Endothelial cell of umbilical vein (primary cell): ENCODE measurements at regions not wholly inside any gene's neighbourhood (a gene's known extent, or its start where the extent isn't known, plus 50 kb on each side); places are given as distances from the start of the nearest gene placed in this dataset.

Source experiments
- BruUV-seq: library from RNA; stranded (reverse); fragments of 400-500 nt; replicated peaks from 2 replicates; lab custom pipeline; 2021; lab: Mats Ljungman, UMichigan
- CTCF ChIA-PET: fragments of 300-600, 350-600 bp; sonication (Branson Sonifier 250); formaldehyde crosslinking; loops from one replicate; lab custom pipeline; 2021; ENCODE audit warnings: antibody characterized with exemption, inconsistent platforms; lab: Charles Lee
- POLR2A ChIA-PET: fragments of 300-600, 350-600 bp; sonication (Branson Sonifier 250); formaldehyde crosslinking; loops from one replicate; lab custom pipeline; 2021; ENCODE audit warnings: antibody characterized with exemption, inconsistent platforms; lab: Charles Lee
- DNase-seq: peaks from one replicate; pipeline ENCODE4 v3.0.0-alpha.2; 2011; ENCODE audit warnings: low read depth, low spot score
- FAIRE-seq: peaks from 2 replicates; lab custom pipeline; 2011; peaks lifted over from hg19 to GRCh38; lab: Jason Lieb, UNC
- H2AFZ ChIP-seq: 2 replicates; pipeline ENCODE4 v1.6.0; 2012; ENCODE audit warnings: low read depth, low read length, control low read depth, inconsistent platforms
- H3K27ac ChIP-seq: 2 replicates; pipeline ENCODE4 v1.5.1; 2011; ENCODE audit warnings: low read depth, mild to moderate bottlenecking, control low read depth, low read length, moderate library complexity; ENCODE audit not compliant: insufficient read depth
- H3K27me3 ChIP-seq, 2 experiments: 2 replicates each; pipeline versions ENCODE4 v1.6.0 to v1.6.1; 2011; ENCODE audit warnings: low read length in 2 of 2, mixed read lengths in 1 of 2; ENCODE audit not compliant: control insufficient read depth in 2 of 2, insufficient read depth in 2 of 2
- H3K36me3 ChIP-seq, 2 experiments: 2 replicates in 1 of 2; 3 replicates in 1 of 2; pipeline ENCODE4 v1.5.1; 2011; ENCODE audit warnings: low read length in 2 of 2, mild to moderate bottlenecking in 1 of 2, moderate library complexity in 1 of 2; ENCODE audit not compliant: control insufficient read depth in 2 of 2, insufficient read depth in 2 of 2; ENCODE audit errors: extremely low read depth in 1 of 2
- H3K4me1 ChIP-seq: 3 replicates; pipeline ENCODE4 v1.5.1; 2011; ENCODE audit warnings: mild to moderate bottlenecking, low read length; ENCODE audit not compliant: control insufficient read depth, insufficient read depth; ENCODE audit errors: extremely low read depth
- H3K4me2 ChIP-seq: 2 replicates; pipeline ENCODE4 v1.6.1; 2011; ENCODE audit warnings: low read length, control low read depth, mixed read lengths; ENCODE audit not compliant: insufficient read depth
- H3K4me3 ChIP-seq, 3 experiments: fragments of 200-600 bp in 1 of 3; sonication (generic), shearing (Covaris generic) in 1 of 3; replicated peaks in 1 of 3; 2 replicates each; pipeline ENCODE4 v1.5.1; 2011 to 2016; ENCODE audit warnings: control low read depth in 3 of 3, low read length in 3 of 3, mild to moderate bottlenecking in 2 of 3, inconsistent platforms in 1 of 3, low read depth in 1 of 3, moderate library complexity in 1 of 3; ENCODE audit not compliant: insufficient read depth in 1 of 3
- H3K79me2 ChIP-seq: 2 replicates; pipeline ENCODE4 v1.6.0; 2012; ENCODE audit warnings: low read length, inconsistent platforms; ENCODE audit not compliant: control insufficient read depth, insufficient read depth
- H3K9ac ChIP-seq: replicated peaks from 2 replicates; pipeline ENCODE3; 2011; ENCODE audit warnings: low read length, control low read depth; ENCODE audit not compliant: insufficient read depth; ENCODE audit errors: extremely low read depth
- H3K9me1 ChIP-seq: replicated peaks from 3 replicates; pipeline ENCODE4 v1.6.0; 2011; ENCODE audit warnings: mild to moderate bottlenecking, low read length; ENCODE audit not compliant: control insufficient read depth, insufficient read depth; ENCODE audit errors: extremely low read depth
- H3K9me3 ChIP-seq: replicated peaks from 2 replicates; pipeline ENCODE4 v1.5.1; 2012; ENCODE audit warnings: low read length, inconsistent platforms; ENCODE audit not compliant: control insufficient read depth, insufficient read depth
- H4K20me1 ChIP-seq: replicated peaks from 2 replicates; pipeline ENCODE3; 2011; ENCODE audit warnings: mild to moderate bottlenecking, low read length; ENCODE audit not compliant: control insufficient read depth, insufficient read depth; ENCODE audit errors: extremely low read depth
- EZH2 ChIP-seq: IDR thresholded peaks from 2 replicates; pipeline ENCODE4 v1.6.1; 2012; ENCODE audit warnings: borderline replicate concordance, low read depth, mild to moderate bottlenecking, moderate library complexity, low read length, inconsistent platforms; ENCODE audit not compliant: severe bottlenecking
- FOS ChIP-seq: IDR thresholded peaks from 2 replicates; pipeline ENCODE4 v1.6.1; 2011; ENCODE audit warnings: mild to moderate bottlenecking, low read length, moderate library complexity, borderline replicate concordance; ENCODE audit not compliant: insufficient read depth
- GATA2 ChIP-seq: IDR thresholded peaks from 2 replicates; pipeline ENCODE4 v1.7.0; 2011; ENCODE audit warnings: low read depth, mild to moderate bottlenecking, moderate library complexity, mixed read lengths, low read length; ENCODE audit not compliant: insufficient read length, insufficient read depth
- JUN ChIP-seq: IDR thresholded peaks from 2 replicates; pipeline ENCODE4 v1.6.1; 2011; ENCODE audit warnings: borderline replicate concordance, low read depth; ENCODE audit not compliant: insufficient read length, insufficient read depth
- MAX ChIP-seq: IDR thresholded peaks from 2 replicates; pipeline ENCODE4 v1.6.1; 2011; ENCODE audit not compliant: insufficient read depth, insufficient read length
- MYC ChIP-seq: IDR thresholded peaks from one replicate; pipeline ENCODE4 v1.6.1; 2011; ENCODE audit warnings: mild to moderate bottlenecking, low read depth, low read length
- POLR2A ChIP-seq: IDR thresholded peaks from 2 replicates; pipeline ENCODE4 v1.6.1; 2012; ENCODE audit warnings: low read depth, mild to moderate bottlenecking, control low read depth, low read length
- dilution Hi-C: fragments of 300-500 bp; cut with MboI; formaldehyde crosslinking; loops from one replicate; pipeline ENCODE4 v1.15.0; 2019; ENCODE audit warnings: low sequenced_read_pairs; ENCODE audit not compliant: extremely low pct_ligation_motif_present
- intact Hi-C: fragments of 100-400 bp; cut with micrococcal nuclease; formaldehyde crosslinking; loops from one replicate; pipeline ENCODE4 v1.10.0; 2022

GRCh38 chr10:78686444-78687060 lies 382.2 kb upstream of the ZMIZ1 start:
- Histone ChIP-seq H3K36me3 (no peaks in the 10 kb centered on the region), H3K27ac (no peak overlapping the region)
- intact Hi-C loops = no loop called here

GRCh38 chr10:78687626-78688025 lies 381.1 kb upstream of the ZMIZ1 start:
- DNase-seq = no peak
- no TSS peak for BruUV-seq
- H3K79me2 ChIP-seq = no peaks in the 10 kb centered on the region
- no peaks in the 10 kb centered on the region for H3K36me3 ChIP-seq
- peaks cover 2% of the 10 kb centered on the region for H4K20me1 ChIP-seq
- H3K9me3 ChIP-seq = no peaks in the 10 kb centered on the region
- no peak overlapping the region for H3K9ac ChIP-seq
- no peak overlapping the region for H3K4me3 ChIP-seq
- no peak for TF ChIP-seq POLR2A
- TF ChIP-seq EZH2 = no peak
- no peak for TF ChIP-seq FOS
- dilution Hi-C loops = no loop called here
- intact Hi-C loops = no loop called here
- H2AFZ ChIP-seq = no peak overlapping the region
- no peaks in the 10 kb centered on the region for H3K9me1 ChIP-seq
- ChIA-PET CTCF (no interaction called here), POLR2A (no interaction called here)
- H3K27me3 ChIP-seq = peaks cover 0 to 2% of the 10 kb centered on the region in 2 experiments
- H3K4me1 ChIP-seq = no peaks in the 10 kb centered on the region
- FAIRE-seq = no peak
- H3K4me2 ChIP-seq = no peak overlapping the region
- no peak overlapping the region for H3K27ac ChIP-seq

More at GRCh38 chr10:78686444-78687060, 382.2 kb upstream of the ZMIZ1 start:
- BruUV-seq = no TSS peak
- DNase-seq = no peak
- H3K9ac ChIP-seq = no peak overlapping the region
- ChIA-PET POLR2A (no interaction called here), CTCF (interaction anchor here (1.4 kb wide), 1 partner anchor 9 kb away, joined by 3 read pairs; no protein-coding TSS in a partner anchor)
- peaks cover 2% of the 10 kb centered on the region for H4K20me1 ChIP-seq
- TF ChIP-seq FOS (no peak), JUN (no peak), MAX (no peak), GATA2 (no peak), MYC (no peak), POLR2A (no peak)
- no peaks in the 10 kb centered on the region for H3K79me2 ChIP-seq
- no peaks in the 10 kb centered on the region for H3K4me1 ChIP-seq
- H3K27me3 ChIP-seq = peaks cover 0 to 2% of the 10 kb centered on the region in 2 experiments
- no peaks in the 10 kb centered on the region for H3K9me3 ChIP-seq
- no peak overlapping the region for H3K4me2 ChIP-seq
- H3K4me3 ChIP-seq = no peak overlapping the region
- no peak overlapping the region for H2AFZ ChIP-seq
- dilution Hi-C loops = no loop called here
- H3K9me1 ChIP-seq = no peaks in the 10 kb centered on the region
- no peak for FAIRE-seq
